Glutamatergic neuron (in vitro differentiated cells): ENCODE measurements at regions not wholly inside any gene's neighbourhood (a gene's known extent, or its start where the extent isn't known, plus 50 kb on each side); places are given as distances from the start of the nearest gene placed in this dataset.

Source experiments
- DNase-seq: peaks from one replicate; pipeline ENCODE4 v3.0.0; 2022
- H3K27ac Mint-ChIP-seq: one replicate; pipeline ENCODE4 v1.8.0; 2020; ENCODE audit warnings: mild to moderate bottlenecking, mixed read lengths, inconsistent platforms; ENCODE audit not compliant: unreplicated experiment
- H3K27me3 Mint-ChIP-seq: one replicate; pipeline ENCODE4 v1.8.0; 2020; ENCODE audit warnings: mild to moderate bottlenecking, moderate library complexity, mixed read lengths, inconsistent platforms; ENCODE audit not compliant: unreplicated experiment
- H3K36me3 Mint-ChIP-seq: one replicate; pipeline ENCODE4 v1.8.0; 2020; ENCODE audit warnings: mild to moderate bottlenecking, mixed read lengths, inconsistent platforms; ENCODE audit not compliant: unreplicated experiment
- H3K4me1 Mint-ChIP-seq: one replicate; pipeline ENCODE4 v1.8.0; 2020; ENCODE audit warnings: mild to moderate bottlenecking, low read depth, mixed read lengths, inconsistent platforms; ENCODE audit not compliant: unreplicated experiment
- H3K4me3 Mint-ChIP-seq: one replicate; pipeline ENCODE4 v1.8.0; 2020; ENCODE audit warnings: mild to moderate bottlenecking, mixed read lengths, inconsistent platforms; ENCODE audit not compliant: unreplicated experiment
- H3K9me3 Mint-ChIP-seq: one replicate; pipeline ENCODE4 v1.8.0; 2020; ENCODE audit warnings: mild to moderate bottlenecking, moderate library complexity, mixed read lengths, inconsistent platforms; ENCODE audit not compliant: unreplicated experiment
- CTCF ChIP-seq: fragments of 200-600 bp; sonication (generic); IDR thresholded peaks from one replicate; pipeline ENCODE4 v1.5.0; 2021; ENCODE audit not compliant: partially characterized antibody, unreplicated experiment

- no peaks in the 10 kb centered on the region for H3K27me3 Mint-ChIP-seq
- H3K36me3 Mint-ChIP-seq: no peaks in the 10 kb centered on the region
- no peaks in the 10 kb centered on the region for H3K4me1 Mint-ChIP-seq
- H3K4me3 Mint-ChIP-seq: no peak overlapping the region
- no peak for TF ChIP-seq CTCF
- peaks cover 2% of the 10 kb centered on the region for H3K9me3 Mint-ChIP-seq
- no peak for DNase-seq
- H3K27ac Mint-ChIP-seq: no peak overlapping the region
Measured at GRCh38 chr16:63563819-63564505, 1527.7 kb upstream of the CDH8 start.

GRCh38 chr16:63553980-63554379, 1517.7 kb upstream of the CDH8 start:
- no peaks in the 10 kb centered on the region for H3K4me1 Mint-ChIP-seq
- H3K36me3 Mint-ChIP-seq: no peaks in the 10 kb centered on the region
- peaks cover 1% of the 10 kb centered on the region for H3K9me3 Mint-ChIP-seq
- no peak overlapping the region for H3K27ac Mint-ChIP-seq
- no peak for TF ChIP-seq CTCF
- no peak for DNase-seq
- no peak overlapping the region for H3K4me3 Mint-ChIP-seq
- H3K27me3 Mint-ChIP-seq: no peaks in the 10 kb centered on the region

DNA sequence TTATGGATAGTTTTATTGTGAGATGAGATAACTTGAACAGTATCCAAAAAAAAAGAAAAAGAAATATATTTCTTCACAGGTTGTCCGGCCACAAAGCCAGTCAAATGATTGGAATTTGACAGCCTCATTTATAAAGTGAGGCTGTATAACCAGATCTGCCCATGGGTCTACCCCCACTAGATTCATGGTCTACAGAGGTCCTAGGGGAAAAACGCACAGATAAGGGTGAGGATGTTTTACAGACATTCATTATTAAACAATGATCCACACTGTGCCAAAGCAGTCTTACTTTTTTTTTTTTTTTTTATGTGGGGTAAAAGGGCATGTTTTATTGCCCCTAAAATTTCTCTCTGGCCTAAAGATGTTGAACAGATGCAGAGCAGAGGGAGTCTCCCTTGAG, 1503.0 kb upstream of the CDH8 start:
- no peak for TF ChIP-seq CTCF

GRCh38 chr16:63530974-63531373, 1494.7 kb upstream of the CDH8 start:
- peaks cover 11% of the 10 kb centered on the region for H3K36me3 Mint-ChIP-seq
- no peaks in the 10 kb centered on the region for H3K4me1 Mint-ChIP-seq
- TF ChIP-seq CTCF: no peak
- H3K27ac Mint-ChIP-seq: no peak overlapping the region
- H3K27me3 Mint-ChIP-seq: no peaks in the 10 kb centered on the region
- no peak overlapping the region for H3K4me3 Mint-ChIP-seq
- DNase-seq: no peak
- no peaks in the 10 kb centered on the region for H3K9me3 Mint-ChIP-seq

More for the DNA sequence above, 1503.0 kb upstream of the CDH8 start:
- Mint-ChIP-seq H3K27me3 (no peaks in the 10 kb centered on the region), H3K27ac (no peak overlapping the region), H3K4me1 (no peaks in the 10 kb centered on the region), H3K4me3 (no peak overlapping the region), H3K36me3 (no peaks in the 10 kb centered on the region), H3K9me3 (no peaks in the 10 kb centered on the region)
- no peak for DNase-seq

DNA sequence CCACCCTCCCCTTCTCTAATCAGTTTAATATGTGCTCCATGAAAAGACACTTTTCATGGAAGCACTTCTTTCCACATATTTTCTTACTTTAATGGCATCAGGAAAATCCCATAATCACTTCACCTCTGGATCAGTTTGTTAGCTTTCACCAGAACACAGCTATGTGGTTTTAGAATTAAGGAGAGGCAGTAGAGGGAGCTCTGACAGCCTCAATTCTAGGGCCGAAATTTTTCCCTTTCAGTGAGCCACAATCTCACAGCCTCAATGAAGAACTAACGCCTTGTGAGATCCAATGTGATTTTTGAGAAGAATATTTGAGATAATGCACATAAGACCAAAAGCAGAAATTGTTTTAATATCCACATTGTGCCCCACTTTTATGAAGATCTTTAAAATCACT, 1494.0 kb upstream of the CDH8 start:
- Mint-ChIP-seq H3K9me3 (no peaks in the 10 kb centered on the region), H3K27me3 (no peaks in the 10 kb centered on the region), H3K36me3 (peaks cover 11% of the 10 kb centered on the region), H3K4me3 (no peak overlapping the region), H3K27ac (no peak overlapping the region), H3K4me1 (no peaks in the 10 kb centered on the region)
- no peak for TF ChIP-seq CTCF
- DNase-seq: no peak
